Erythroblast (primary cell): ENCODE measurements at regions not wholly inside any gene's neighbourhood (a gene's known extent, or its start where the extent isn't known, plus 50 kb on each side); places are given as distances from the start of the nearest gene placed in this dataset.

Source experiments
- GATA1 ChIP-seq: IDR thresholded peaks from 2 replicates; pipeline ENCODE4 v1.6.1; 2011; ENCODE audit warnings: low read depth, mild to moderate bottlenecking, control low read depth, low read length, moderate library complexity
- POLR2A ChIP-seq: IDR thresholded peaks from 2 replicates; pipeline ENCODE4 v1.6.1; 2011; ENCODE audit warnings: mild to moderate bottlenecking, low read length

DNA sequence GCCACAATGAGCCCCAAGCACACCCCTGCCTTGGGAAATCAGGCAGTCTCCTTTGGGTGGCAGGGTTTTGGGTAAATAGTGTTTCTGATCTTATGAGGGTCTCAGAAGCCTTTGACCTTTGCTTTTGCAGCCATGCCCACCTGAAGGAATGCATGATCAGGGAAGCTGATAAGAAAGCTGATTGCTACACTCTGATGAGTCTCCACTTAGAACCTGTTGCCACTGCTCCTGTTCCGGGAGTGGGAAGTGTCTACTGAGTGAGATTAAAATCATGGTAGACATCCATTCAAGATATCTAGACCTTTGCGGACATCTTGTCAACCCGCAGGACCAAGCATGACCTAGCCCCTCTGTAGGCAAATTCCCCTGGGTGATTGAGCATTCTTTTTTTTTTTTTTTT lies 282.6 kb downstream of the SKIDA1 start:
- no peak for TF ChIP-seq POLR2A
- no peak for TF ChIP-seq GATA1
